HL-60 (cell line): ENCODE measurements at regions not wholly inside any gene's neighbourhood (a gene's known extent, or its start where the extent isn't known, plus 50 kb on each side); places are given as distances from the start of the nearest gene placed in this dataset.

ENCODE experiments used
- DNase-seq, 2 experiments: peaks; one replicate each; pipeline ENCODE4 v3.0.0-alpha.2; 2010 to 2020; ENCODE audit warnings: low read depth in 1 of 2, low spot score in 1 of 2
- H3K27ac ChIP-seq: fragments of 250-450 bp; sonication (Bioruptor Pico); replicated peaks from 2 replicates; pipeline ENCODE4 v1.5.1; 2020; ENCODE audit warnings: mild to moderate bottlenecking, moderate library complexity
- H3K27me3 ChIP-seq: fragments of 250-450 bp; sonication (Bioruptor Pico); 2 replicates; pipeline ENCODE4 v1.5.1; 2021; ENCODE audit warnings: mild to moderate bottlenecking, moderate library complexity; ENCODE audit not compliant: insufficient read depth, poor library complexity, severe bottlenecking
- H3K4me3 ChIP-seq: replicated peaks from 2 replicates; pipeline ENCODE4 v1.5.1; 2011; ENCODE audit warnings: mild to moderate bottlenecking, control low read depth, low read length; ENCODE audit not compliant: insufficient read depth
- GABPA ChIP-seq: IDR thresholded peaks from 2 replicates; pipeline ENCODE4 v1.6.1; 2012; ENCODE audit warnings: low read depth
- POLR2AphosphoS5 ChIP-seq: IDR thresholded peaks from 2 replicates; pipeline ENCODE4 v1.6.1; 2012; ENCODE audit warnings: low read depth
- SPI1 ChIP-seq: IDR thresholded peaks from 2 replicates; pipeline ENCODE4 v1.6.1; 2012; ENCODE audit warnings: low read depth, mild to moderate bottlenecking, borderline replicate concordance
- TF ChIP-seq, protein P1 (sequence below): IDR thresholded peaks from 2 replicates; pipeline ENCODE4 v1.6.1; 2012; ENCODE audit warnings: low read depth; ENCODE audit not compliant: insufficient replicate concordance
- TF ChIP-seq, protein P2 (sequence below): IDR thresholded peaks from one replicate; pipeline ENCODE4 v1.5.1; 2011; ENCODE audit warnings: low read length, control low read depth, inconsistent platforms; ENCODE audit not compliant: insufficient read depth

DNA sequence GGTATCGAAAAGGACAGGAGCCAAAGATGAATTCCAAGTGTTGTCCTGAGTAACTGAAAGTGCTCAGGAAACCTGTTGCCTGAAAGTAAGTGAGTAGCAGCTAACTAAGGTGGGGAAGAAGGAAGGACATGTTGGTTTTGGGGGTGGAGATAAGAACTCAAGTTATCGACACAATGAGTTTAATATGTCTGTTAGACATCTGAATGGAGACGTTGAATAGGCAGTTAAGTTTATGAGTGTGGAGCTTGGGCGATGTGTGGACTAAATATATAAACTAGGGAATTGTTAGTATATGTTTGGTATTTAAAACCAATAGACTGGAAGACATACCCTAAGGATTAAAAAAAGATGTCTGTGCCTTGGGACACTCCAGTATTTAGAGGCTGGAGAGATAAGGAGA lies 82.7 kb upstream of the ASIC2 start:
- TF ChIP-seq GABPA (no peak), SPI1 (no peak), POLR2AphosphoS5 (no peak)
- TF ChIP-seq, protein P1, sequence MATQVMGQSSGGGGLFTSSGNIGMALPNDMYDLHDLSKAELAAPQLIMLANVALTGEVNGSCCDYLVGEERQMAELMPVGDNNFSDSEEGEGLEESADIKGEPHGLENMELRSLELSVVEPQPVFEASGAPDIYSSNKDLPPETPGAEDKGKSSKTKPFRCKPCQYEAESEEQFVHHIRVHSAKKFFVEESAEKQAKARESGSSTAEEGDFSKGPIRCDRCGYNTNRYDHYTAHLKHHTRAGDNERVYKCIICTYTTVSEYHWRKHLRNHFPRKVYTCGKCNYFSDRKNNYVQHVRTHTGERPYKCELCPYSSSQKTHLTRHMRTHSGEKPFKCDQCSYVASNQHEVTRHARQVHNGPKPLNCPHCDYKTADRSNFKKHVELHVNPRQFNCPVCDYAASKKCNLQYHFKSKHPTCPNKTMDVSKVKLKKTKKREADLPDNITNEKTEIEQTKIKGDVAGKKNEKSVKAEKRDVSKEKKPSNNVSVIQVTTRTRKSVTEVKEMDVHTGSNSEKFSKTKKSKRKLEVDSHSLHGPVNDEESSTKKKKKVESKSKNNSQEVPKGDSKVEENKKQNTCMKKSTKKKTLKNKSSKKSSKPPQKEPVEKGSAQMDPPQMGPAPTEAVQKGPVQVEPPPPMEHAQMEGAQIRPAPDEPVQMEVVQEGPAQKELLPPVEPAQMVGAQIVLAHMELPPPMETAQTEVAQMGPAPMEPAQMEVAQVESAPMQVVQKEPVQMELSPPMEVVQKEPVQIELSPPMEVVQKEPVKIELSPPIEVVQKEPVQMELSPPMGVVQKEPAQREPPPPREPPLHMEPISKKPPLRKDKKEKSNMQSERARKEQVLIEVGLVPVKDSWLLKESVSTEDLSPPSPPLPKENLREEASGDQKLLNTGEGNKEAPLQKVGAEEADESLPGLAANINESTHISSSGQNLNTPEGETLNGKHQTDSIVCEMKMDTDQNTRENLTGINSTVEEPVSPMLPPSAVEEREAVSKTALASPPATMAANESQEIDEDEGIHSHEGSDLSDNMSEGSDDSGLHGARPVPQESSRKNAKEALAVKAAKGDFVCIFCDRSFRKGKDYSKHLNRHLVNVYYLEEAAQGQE, result no peak
- TF ChIP-seq, protein P2, sequence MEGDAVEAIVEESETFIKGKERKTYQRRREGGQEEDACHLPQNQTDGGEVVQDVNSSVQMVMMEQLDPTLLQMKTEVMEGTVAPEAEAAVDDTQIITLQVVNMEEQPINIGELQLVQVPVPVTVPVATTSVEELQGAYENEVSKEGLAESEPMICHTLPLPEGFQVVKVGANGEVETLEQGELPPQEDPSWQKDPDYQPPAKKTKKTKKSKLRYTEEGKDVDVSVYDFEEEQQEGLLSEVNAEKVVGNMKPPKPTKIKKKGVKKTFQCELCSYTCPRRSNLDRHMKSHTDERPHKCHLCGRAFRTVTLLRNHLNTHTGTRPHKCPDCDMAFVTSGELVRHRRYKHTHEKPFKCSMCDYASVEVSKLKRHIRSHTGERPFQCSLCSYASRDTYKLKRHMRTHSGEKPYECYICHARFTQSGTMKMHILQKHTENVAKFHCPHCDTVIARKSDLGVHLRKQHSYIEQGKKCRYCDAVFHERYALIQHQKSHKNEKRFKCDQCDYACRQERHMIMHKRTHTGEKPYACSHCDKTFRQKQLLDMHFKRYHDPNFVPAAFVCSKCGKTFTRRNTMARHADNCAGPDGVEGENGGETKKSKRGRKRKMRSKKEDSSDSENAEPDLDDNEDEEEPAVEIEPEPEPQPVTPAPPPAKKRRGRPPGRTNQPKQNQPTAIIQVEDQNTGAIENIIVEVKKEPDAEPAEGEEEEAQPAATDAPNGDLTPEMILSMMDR, result no peak
- Histone ChIP-seq H3K27ac (no peak overlapping the region), H3K27me3 (peaks cover 3% of the 10 kb centered on the region), H3K4me3 (no peak overlapping the region)
- no peak for DNase-seq

DNA sequence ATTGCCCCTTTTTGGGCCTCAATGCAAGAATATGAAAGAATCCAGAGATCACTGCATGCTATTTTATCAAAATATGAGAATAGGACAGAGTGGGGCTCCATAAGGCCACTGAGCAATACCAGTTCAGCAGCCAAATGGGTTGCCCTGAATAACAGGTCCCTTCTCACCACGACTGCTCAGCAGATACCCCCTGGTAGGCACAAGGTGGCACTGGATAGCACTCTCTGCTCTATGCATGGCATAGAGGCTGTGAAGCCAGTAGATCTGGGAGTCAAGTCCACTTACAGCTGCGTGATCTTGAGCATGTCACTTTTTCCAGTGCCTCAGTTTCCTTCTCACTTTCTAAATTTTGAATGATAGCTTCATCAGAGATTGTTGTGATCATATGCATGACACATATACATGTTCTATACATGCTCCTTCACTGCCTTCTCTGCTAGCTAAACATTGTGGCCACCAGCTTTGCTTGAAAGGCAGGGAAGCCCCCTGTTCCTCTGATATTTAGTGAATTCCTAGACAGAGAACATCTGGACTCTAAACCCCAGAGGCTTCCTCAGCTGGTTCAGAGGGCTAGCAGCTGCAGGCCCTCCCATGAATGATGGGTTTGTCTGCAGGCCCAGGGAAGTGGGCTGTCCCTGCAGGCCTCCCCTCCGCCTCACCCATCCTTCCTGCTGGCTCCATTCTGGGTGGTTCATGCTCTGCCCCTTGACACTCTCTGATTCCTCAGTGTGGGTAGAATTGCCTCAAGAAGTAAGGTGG lies 84.9 kb upstream of the ASIC2 start:
- no peak for DNase-seq

DNA sequence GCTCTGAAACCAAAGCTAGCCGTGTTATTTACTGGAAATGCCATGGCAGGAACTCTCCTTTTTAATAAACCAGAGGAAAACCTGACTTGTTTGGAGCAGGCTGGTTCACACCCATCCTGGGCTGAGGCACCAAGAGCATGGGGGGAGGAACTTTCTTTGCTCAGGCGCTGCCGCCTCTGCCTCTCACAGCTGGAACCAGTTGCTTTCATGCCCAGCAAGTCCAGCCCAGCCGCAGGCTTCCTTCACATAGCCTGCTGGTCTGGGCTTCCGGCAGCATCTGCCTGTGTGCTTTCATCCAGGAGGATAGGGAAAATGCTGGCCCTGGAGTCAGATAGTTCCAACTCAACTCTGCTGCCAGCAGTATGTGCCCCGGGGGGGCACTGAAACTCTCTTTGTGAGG lies 88.1 kb upstream of the ASIC2 start:
- DNase-seq, result no peak

More for the DNA sequence above, 84.9 kb upstream of the ASIC2 start:
- Histone ChIP-seq H3K4me3 (no peak overlapping the region), H3K27ac (no peak overlapping the region), H3K27me3 (peaks cover 4% of the 10 kb centered on the region)
- TF ChIP-seq, protein P2, result no peak
- TF ChIP-seq GABPA (no peak), POLR2AphosphoS5 (no peak), SPI1 (no peak)
- TF ChIP-seq, protein P1, result no peak

More for the DNA sequence above, 88.1 kb upstream of the ASIC2 start:
- TF ChIP-seq SPI1 (no peak), GABPA (no peak)
- TF ChIP-seq, protein P1, result no peak
- H3K27me3 ChIP-seq, result peaks cover 4% of the 10 kb centered on the region
- H3K27ac ChIP-seq, result no peak overlapping the region
- H3K4me3 ChIP-seq, result no peak overlapping the region
